ENCODE measurements at regions not wholly inside any gene's neighbourhood (a gene's known extent, or its start where the extent isn't known, plus 50 kb on each side); places are given as distances from the start of the nearest gene placed in this dataset.
A peak's percentile ranks its signal among the peaks of the same experiment; 100 is the strongest.

- DNase-seq (ENCODE audit: low spot score), result no peak
Observed at GRCh38 chr14:76551906-76552305, 176.0 kb downstream of the ESRRB start.

GRCh38 chr14:76564471-76565422, 188.8 kb downstream of the ESRRB start:
- no peak for DNase-seq (ENCODE audit: low spot score)

DNA sequence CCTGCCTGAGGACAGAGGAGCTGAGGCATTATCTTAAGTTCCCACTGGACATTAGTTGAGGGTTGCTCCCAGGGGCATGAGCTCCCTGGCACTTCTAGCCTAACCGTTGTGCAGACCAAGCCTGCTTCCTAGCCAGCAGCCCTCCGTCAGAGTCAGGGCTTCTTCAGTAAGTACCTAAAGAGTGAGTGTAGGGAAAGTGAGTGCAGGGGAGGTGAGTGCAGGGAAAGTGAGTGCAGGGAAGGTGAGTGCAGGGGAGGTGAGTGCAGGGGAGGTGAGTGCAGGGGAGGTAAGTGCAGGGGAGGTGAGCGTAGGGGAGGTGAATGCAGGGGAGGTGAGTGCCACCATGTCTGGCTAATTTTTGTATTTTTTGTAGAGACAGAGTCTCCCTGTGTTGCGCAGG, 190.5 kb downstream of the ESRRB start:
- DNase-seq (ENCODE audit: low spot score), result no peak

DNA sequence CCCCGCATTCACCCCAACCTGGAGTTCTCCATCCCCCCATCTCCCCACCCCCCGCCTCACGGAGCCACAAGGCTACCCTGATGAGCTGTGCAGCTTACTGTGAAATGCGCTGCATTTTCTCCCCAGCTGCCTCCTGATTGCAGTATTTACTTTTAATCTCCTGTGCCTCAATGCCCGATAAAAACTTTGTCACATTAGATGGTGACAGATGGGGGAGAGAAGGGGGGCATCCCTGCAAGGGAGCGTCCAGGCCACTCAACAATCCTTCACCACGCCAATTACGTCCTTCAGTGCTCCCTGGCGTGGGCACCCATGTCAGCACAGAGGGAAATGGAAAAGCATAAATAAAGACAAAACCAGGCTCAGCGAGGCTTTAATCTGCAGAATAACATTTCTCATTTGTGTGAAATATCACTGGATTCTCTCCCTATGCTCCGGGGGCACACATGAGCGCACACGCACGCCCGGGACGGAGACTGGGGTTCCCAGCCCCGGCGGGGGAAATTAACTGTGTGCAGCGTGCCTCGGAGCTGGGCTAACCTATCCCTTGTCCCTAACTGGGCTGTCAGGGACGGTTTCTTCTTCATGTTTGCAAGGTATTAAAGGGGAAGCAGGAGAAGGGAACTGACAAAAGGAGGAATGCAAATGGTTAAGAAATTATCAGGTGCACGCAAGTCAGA, 186.7 kb upstream of the VASH1 start:
- DNase-seq (ENCODE audit: low spot score), result no peak

GRCh38 chr14:76575108-76575507, 186.2 kb upstream of the VASH1 start:
- DNase-seq (ENCODE audit: low spot score), result no peak

GRCh38 chr14:76576047-76576741, 185.1 kb upstream of the VASH1 start:
- no peak for DNase-seq (ENCODE audit: low spot score)

- no peak for DNase-seq (ENCODE audit: low spot score)
Observed at GRCh38 chr14:76577090-76577489, 184.2 kb upstream of the VASH1 start.

GRCh38 chr14:76577837-76578236, 183.4 kb upstream of the VASH1 start:
- no peak for DNase-seq (ENCODE audit: low spot score)

- DNase-seq (ENCODE audit: low spot score), result no peak
Observed at GRCh38 chr14:76580399-76580798, 180.9 kb upstream of the VASH1 start.

- no peak for DNase-seq (ENCODE audit: low spot score)
Observed at GRCh38 chr14:76580967-76581366, 180.3 kb upstream of the VASH1 start.

GRCh38 chr14:76581592-76581991, 179.7 kb upstream of the VASH1 start:
- no peak for DNase-seq (ENCODE audit: low spot score)

DNA sequence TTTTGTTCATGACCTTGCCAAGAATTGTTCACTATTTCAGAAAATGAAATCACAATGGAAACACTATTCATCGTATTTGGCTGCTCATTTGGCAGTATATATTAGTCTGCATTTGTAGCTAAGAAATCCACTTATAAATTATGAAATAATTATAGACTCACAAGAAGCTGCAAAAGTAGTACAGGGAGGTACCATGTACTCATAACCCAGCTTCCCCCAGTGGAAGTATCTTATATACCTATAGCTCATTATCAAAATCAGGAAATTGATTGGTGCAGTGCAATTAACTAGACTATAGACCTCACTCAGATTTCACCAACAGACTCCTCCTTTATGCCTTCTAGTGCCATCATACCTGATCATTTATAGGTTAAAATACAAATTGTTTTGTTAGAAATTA, 178.8 kb upstream of the VASH1 start:
- DNase-seq (ENCODE audit: low spot score), result no peak

DNA sequence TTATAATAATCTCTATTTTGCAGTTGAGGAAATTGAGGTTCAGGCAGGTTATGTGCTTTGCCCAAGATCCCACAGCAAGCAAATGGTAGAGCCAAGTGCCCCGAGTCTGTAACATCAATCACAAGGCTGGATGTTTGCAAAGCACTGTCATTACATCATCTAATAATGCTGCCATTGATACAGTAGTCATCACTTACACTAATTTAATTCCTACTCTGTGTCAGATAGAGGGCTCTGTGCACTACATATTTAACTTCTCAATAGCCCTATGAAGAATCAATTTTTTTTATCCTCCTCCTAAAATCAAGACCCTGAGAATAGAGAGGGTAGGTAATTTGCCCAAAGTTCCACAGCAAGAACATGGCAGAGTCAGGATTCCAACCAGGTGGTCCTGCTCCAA, 178.1 kb upstream of the VASH1 start:
- DNase-seq (ENCODE audit: low spot score), result no peak

DNA sequence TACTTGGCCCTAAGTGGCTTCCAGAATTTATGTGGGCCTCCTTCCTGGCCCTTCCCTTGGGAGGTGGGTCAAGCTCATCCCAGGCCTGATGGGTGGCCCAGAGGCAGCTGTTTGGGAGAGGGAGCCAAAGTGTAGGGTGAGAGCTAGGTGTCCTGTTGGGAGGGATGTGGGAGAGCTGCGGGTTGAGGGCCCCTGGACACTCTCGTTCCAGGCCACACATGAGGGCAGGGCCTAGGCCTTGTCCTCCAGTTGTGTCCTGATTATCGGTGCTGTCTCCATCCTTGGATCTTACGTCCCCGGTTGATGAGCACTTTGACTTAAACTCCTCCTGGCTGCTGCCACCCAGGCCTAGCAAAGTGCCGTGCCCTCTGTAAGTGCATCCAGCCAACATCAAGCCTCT, 177.5 kb upstream of the VASH1 start:
- no peak for DNase-seq (ENCODE audit: low spot score)

DNA sequence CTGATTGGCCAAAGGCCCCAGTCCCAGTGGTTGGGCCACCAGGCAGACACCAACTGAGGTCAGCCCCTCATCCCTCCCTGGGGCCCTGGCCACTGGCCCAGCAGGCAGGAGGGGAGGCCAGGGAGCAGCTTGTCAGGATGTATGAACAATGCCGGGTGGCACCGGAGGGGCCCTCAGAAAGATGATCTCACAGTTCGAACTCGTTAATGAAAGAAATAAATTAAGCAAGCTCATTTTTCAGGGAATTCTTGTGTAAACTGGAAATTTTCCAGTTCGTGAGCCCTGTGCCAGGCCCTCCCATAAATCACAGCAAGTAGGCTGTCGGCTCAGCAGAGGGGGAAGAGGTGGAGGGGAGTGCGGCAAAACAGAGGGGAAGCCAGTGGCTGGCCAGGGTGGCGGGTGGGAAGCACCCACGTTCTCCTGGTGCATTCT, 177.0 kb upstream of the VASH1 start:
- no peak for DNase-seq (ENCODE audit: low spot score)

DNA sequence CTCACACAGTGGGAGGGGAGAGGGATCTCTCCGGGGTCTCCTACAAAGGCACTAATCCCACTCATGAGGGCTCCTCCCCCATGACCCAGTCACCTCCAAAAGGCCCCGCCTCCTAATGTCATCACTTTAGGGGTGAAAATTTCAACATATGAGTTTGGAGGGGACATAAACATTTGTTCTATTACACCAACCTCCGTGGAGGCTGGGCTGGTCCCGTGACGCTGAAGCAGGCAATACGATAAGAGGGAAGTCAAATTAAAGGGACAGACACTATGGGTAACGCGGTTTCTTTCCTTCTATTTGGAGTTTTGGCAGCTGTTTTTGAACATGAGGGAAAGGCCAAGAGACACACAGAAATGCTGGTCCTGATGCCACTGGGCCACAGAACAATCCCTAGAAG, 175.7 kb upstream of the VASH1 start:
- no peak for DNase-seq (ENCODE audit: low spot score)

DNA sequence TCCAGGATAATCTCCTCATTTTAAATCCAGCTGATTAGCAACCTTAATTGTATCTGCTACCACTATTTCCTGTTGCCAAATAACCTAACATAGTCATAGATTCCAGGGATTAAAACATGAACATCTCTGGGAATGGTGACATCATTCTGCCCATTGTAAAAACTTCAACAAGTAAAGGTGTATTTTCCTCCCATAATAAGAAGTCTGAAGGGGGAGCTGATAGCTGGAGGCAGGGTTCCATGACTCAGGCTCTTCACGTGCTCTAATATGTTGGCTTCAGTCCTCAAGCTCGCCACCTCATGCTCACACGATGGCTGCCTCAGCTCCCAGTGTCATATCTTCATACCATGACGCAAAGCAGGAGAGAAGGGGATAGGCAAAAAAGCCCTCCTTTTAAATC, 172.0 kb upstream of the VASH1 start:
- DNase-seq (ENCODE audit: low spot score), result no peak

- peak; percentile 28 for DNase-seq (ENCODE audit: low spot score)
Observed at GRCh38 chr14:76591266-76591665, 170.0 kb upstream of the VASH1 start.

- DNase-seq (ENCODE audit: low spot score), result no peak
Observed at GRCh38 chr14:76595266-76595665, 166.0 kb upstream of the VASH1 start.

DNA sequence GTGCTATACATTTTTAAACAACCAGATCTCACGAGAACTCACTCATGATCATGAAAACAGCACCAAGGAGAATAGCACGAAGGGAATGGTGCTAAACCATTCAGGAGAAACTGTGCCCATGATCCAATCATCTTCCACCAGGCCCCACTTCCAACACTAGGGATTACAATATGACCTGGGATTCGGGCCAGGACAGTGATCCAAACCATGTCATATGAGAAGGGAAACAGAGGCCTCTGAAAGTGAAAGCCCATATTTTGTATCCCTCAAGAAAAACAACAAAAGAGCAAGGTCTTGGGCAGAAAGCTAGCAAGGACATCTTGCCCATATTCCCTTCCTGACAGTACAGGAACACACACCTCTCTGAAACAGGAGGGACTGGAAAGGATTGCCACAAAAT, 163.9 kb upstream of the VASH1 start:
- DNase-seq (ENCODE audit: low spot score), result no peak

GRCh38 chr14:76599141-76599540, 162.1 kb upstream of the VASH1 start:
- DNase-seq (ENCODE audit: low spot score), result no peak

- DNase-seq (ENCODE audit: low spot score), result no peak
Observed at GRCh38 chr14:76599559-76600287, 161.5 kb upstream of the VASH1 start.
